Hepatocyte (in vitro differentiated cells): ENCODE measurements at regions not wholly inside any gene's neighbourhood (a gene's known extent, or its start where the extent isn't known, plus 50 kb on each side); places are given as distances from the start of the nearest gene placed in this dataset.

ENCODE experiments used
- DNase-seq: peaks from one replicate; pipeline ENCODE4 v3.0.0-alpha.2; 2016; ENCODE audit warnings: low spot score
- H2AFZ ChIP-seq: fragments of 200-600 bp; sonication (generic); 2 replicates; pipeline ENCODE4 v1.6.0; 2016; ENCODE audit warnings: antibody characterized with exemption, mild to moderate bottlenecking
- H3K27ac ChIP-seq: fragments of 200-600 bp; sonication (generic); 2 replicates; pipeline ENCODE4 v1.5.1; 2016; ENCODE audit warnings: mild to moderate bottlenecking
- H3K27me3 ChIP-seq: fragments of 200-600 bp; sonication (generic); 2 replicates; pipeline ENCODE4 v1.6.1; 2016
- H3K36me3 ChIP-seq: fragments of 200-600 bp; sonication (generic); replicated peaks from 2 replicates; pipeline ENCODE4 v1.5.1; 2016; ENCODE audit warnings: low read depth; ENCODE audit not compliant: insufficient read depth
- H3K4me1 ChIP-seq: fragments of 200-600 bp; sonication (generic); 2 replicates; pipeline ENCODE4 v1.5.1; 2016; ENCODE audit warnings: mild to moderate bottlenecking, moderate library complexity; ENCODE audit not compliant: insufficient read depth
- H3K4me2 ChIP-seq: fragments of 200-600 bp; sonication (generic); 2 replicates; pipeline ENCODE4 v1.6.0; 2016
- H3K4me3 ChIP-seq: fragments of 200-600 bp; sonication (generic); 2 replicates; pipeline ENCODE4 v1.5.1; 2016; ENCODE audit warnings: mild to moderate bottlenecking
- H3K79me2 ChIP-seq: fragments of 200-600 bp; sonication (generic); 2 replicates; pipeline ENCODE4 v1.6.0; 2017; ENCODE audit warnings: mild to moderate bottlenecking
- H3K9me2 ChIP-seq: fragments of 200-600 bp; sonication (generic); replicated peaks from 2 replicates; pipeline ENCODE4 v1.6.0; 2017; ENCODE audit warnings: mild to moderate bottlenecking; ENCODE audit not compliant: insufficient read depth
- H3K9me3 ChIP-seq: fragments of 200-600 bp; sonication (generic); 2 replicates; pipeline ENCODE4 v1.5.1; 2016; ENCODE audit warnings: low read depth, mild to moderate bottlenecking
- H4K20me1 ChIP-seq: fragments of 200-600 bp; sonication (generic); 2 replicates; pipeline ENCODE4 v1.6.0; 2016; ENCODE audit warnings: mild to moderate bottlenecking; ENCODE audit not compliant: insufficient read depth, poor library complexity, severe bottlenecking
- CTCF ChIP-seq: fragments of 200-600 bp; sonication (generic); IDR thresholded peaks from 2 replicates; pipeline ENCODE4 v1.5.1; 2016; ENCODE audit warnings: antibody characterized with exemption, mild to moderate bottlenecking; ENCODE audit not compliant: poor library complexity
- EZH2 ChIP-seq: fragments of 200-600 bp; sonication (generic); IDR thresholded peaks from 2 replicates; pipeline ENCODE4 v1.6.1; 2016; ENCODE audit warnings: antibody characterized with exemption, mild to moderate bottlenecking, borderline replicate concordance
- EZH2phosphoT487 ChIP-seq: fragments of 200-600 bp; sonication (generic); IDR thresholded peaks from one replicate; pipeline ENCODE4 v1.6.1; 2018; ENCODE audit warnings: antibody characterized with exemption, mild to moderate bottlenecking, low read depth, moderate library complexity; ENCODE audit not compliant: unreplicated experiment, severe bottlenecking
- WGBS: methylation state at CpG from one replicate; pipeline ENCODE4 v1.1.6; 2016; ENCODE audit warnings: low lambda C conversion rate; ENCODE audit errors: missing lambda C conversion rate; 5-methylcytosine and 5-hydroxymethylcytosine counted together

GRCh38 chr1:60703155-60703554, 379.2 kb upstream of the NFIA start:
- H3K27ac ChIP-seq, result no peak overlapping the region
- H3K36me3 ChIP-seq, result no peaks in the 10 kb centered on the region
- H2AFZ ChIP-seq, result no peak overlapping the region
- no peak overlapping the region for H3K4me3 ChIP-seq
- H3K79me2 ChIP-seq, result no peaks in the 10 kb centered on the region
- H4K20me1 ChIP-seq, result no peaks in the 10 kb centered on the region
- H3K9me3 ChIP-seq, result no peaks in the 10 kb centered on the region
- no peak overlapping the region for H3K4me2 ChIP-seq
- no peaks in the 10 kb centered on the region for H3K9me2 ChIP-seq
- H3K4me1 ChIP-seq, result no peaks in the 10 kb centered on the region
- TF ChIP-seq CTCF (no peak), EZH2phosphoT487 (no peak), EZH2 (no peak)
- no peaks in the 10 kb centered on the region for H3K27me3 ChIP-seq
- no peak for DNase-seq

GRCh38 chr1:60699325-60699724, 383.0 kb upstream of the NFIA start:
- no peak overlapping the region for H2AFZ ChIP-seq
- DNase-seq, result no peak
- no peak overlapping the region for H3K4me2 ChIP-seq
- H3K4me3 ChIP-seq, result no peak overlapping the region
- H3K4me1 ChIP-seq, result no peaks in the 10 kb centered on the region
- H4K20me1 ChIP-seq, result no peaks in the 10 kb centered on the region
- H3K9me3 ChIP-seq, result no peaks in the 10 kb centered on the region
- TF ChIP-seq EZH2phosphoT487 (no peak), CTCF (no peak), EZH2 (no peak)
- H3K36me3 ChIP-seq, result no peaks in the 10 kb centered on the region
- no peak overlapping the region for H3K27ac ChIP-seq
- H3K79me2 ChIP-seq, result no peaks in the 10 kb centered on the region
- H3K9me2 ChIP-seq, result no peaks in the 10 kb centered on the region
- WGBS, result 57% methylated on average over 3 of the region's 3 CpGs
- no peaks in the 10 kb centered on the region for H3K27me3 ChIP-seq

GRCh38 chr1:60697204-60697994, 385.0 kb upstream of the NFIA start:
- Histone ChIP-seq H4K20me1 (no peaks in the 10 kb centered on the region), H3K79me2 (no peaks in the 10 kb centered on the region), H3K4me2 (no peak overlapping the region), H3K27me3 (no peaks in the 10 kb centered on the region), H3K4me1 (no peaks in the 10 kb centered on the region), H3K27ac (no peak overlapping the region), H3K9me3 (no peaks in the 10 kb centered on the region), H3K36me3 (no peaks in the 10 kb centered on the region), H2AFZ (no peak overlapping the region), H3K9me2 (no peaks in the 10 kb centered on the region), H3K4me3 (no peak overlapping the region)
- no peak for DNase-seq
- WGBS, result 59% methylated on average over 4 of the region's 4 CpGs
- TF ChIP-seq EZH2, result no peak
- no peak for TF ChIP-seq EZH2phosphoT487
- TF ChIP-seq CTCF, result no peak
